ENCODE measurements at regions not wholly inside any gene's neighbourhood (a gene's known extent, or its start where the extent isn't known, plus 50 kb on each side); places are given as distances from the start of the nearest gene placed in this dataset.

- DNase-seq (ENCODE audit: extremely low read depth, low read depth): peak; percentile 64
- TF ChIP-seq, protein P1, sequence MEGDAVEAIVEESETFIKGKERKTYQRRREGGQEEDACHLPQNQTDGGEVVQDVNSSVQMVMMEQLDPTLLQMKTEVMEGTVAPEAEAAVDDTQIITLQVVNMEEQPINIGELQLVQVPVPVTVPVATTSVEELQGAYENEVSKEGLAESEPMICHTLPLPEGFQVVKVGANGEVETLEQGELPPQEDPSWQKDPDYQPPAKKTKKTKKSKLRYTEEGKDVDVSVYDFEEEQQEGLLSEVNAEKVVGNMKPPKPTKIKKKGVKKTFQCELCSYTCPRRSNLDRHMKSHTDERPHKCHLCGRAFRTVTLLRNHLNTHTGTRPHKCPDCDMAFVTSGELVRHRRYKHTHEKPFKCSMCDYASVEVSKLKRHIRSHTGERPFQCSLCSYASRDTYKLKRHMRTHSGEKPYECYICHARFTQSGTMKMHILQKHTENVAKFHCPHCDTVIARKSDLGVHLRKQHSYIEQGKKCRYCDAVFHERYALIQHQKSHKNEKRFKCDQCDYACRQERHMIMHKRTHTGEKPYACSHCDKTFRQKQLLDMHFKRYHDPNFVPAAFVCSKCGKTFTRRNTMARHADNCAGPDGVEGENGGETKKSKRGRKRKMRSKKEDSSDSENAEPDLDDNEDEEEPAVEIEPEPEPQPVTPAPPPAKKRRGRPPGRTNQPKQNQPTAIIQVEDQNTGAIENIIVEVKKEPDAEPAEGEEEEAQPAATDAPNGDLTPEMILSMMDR (IDR thresholded peaks at IDR 0.05; ENCODE audit: low read depth, low read length): no peak
These were observed 206.4 kb downstream of the HS3ST3A1 start for GRCh38 chr17:13395346-13395745.

GRCh38 chr17:13393841-13394710 lies 207.7 kb downstream of the HS3ST3A1 start:
- TF ChIP-seq, protein P1 (IDR thresholded peaks at IDR 0.05; ENCODE audit: low read depth, low read length): no peak
- DNase-seq (ENCODE audit: extremely low read depth, low read depth): peak; percentile 71

- TF ChIP-seq, protein P1 (IDR thresholded peaks at IDR 0.05; ENCODE audit: low read depth, low read length): no peak
- no peak for DNase-seq (ENCODE audit: extremely low read depth, low read depth)
These were observed 213.8 kb downstream of the HS3ST3A1 start for GRCh38 chr17:13387952-13388351.

DNA sequence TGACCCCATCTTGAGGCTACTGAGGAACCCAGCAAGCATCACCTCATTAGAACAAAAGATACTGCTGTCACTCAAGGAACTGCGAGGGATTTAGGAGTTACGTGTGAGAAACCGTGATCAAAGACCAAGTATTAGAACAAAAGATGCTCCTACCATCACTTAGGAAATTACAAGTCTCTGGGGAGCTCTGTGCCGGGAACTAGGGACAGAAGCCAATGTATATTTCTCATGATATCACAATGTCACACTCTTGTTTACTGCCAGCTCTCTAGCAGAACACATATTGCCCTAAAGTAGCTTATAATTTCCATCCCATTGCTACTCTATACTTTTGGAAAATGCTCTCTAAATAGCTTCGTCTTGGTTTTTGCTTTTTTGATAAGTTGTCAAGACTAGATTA lies 214.5 kb downstream of the HS3ST3A1 start:
- no peak for DNase-seq (ENCODE audit: extremely low read depth, low read depth)
- TF ChIP-seq, protein P1 (IDR thresholded peaks at IDR 0.05; ENCODE audit: low read depth, low read length): no peak

GRCh38 chr17:13385481-13385911 lies 216.2 kb downstream of the HS3ST3A1 start:
- no peak for DNase-seq (ENCODE audit: extremely low read depth, low read depth)
- TF ChIP-seq, protein P1 (IDR thresholded peaks at IDR 0.05; ENCODE audit: low read depth, low read length): no peak

DNA sequence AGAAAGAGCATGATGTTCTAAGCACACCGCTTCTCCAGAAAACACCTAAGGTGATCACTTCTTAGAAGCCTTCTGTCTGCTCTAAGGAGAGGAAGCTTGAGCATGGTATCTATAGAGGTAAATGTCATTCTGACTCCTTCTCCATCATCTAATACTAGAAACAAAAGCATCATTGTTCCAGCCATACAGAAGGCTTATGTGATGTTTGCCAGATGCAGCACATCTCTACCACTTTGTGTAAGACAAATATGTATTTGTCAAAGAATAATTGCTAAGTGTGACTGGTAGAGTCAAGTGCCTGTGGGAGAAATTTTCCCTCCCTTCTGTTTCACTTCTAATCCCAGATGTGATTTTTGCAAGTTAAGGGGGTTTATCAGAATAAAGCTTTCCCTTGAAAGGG lies 217.1 kb downstream of the HS3ST3A1 start:
- DNase-seq (ENCODE audit: extremely low read depth, low read depth): no peak
- TF ChIP-seq, protein P1 (IDR thresholded peaks at IDR 0.05; ENCODE audit: low read depth, low read length): no peak

DNA sequence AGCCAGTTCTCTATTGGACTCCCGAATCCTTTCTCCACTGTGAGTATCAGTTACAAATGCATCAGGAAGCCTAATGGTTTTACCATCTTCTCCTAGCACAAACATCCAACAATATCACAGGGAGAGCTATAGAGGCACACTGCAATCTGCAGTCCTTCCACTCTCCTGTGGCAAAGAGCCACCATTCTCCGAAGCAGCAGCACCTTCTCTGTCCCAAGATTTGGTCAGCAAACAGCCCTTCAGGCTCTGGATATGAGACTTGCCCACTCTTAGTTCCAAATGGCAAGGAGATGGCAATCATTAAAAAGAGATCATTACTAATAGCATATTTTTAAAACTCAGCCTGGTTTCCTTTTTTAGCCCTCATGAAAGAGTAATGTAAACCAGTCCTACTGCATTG lies 223.4 kb downstream of the HS3ST3A1 start:
- no peak for DNase-seq (ENCODE audit: extremely low read depth, low read depth)
- TF ChIP-seq, protein P1 (IDR thresholded peaks at IDR 0.05; ENCODE audit: low read depth, low read length): no peak
